ENCODE measurements at regions not wholly inside any gene's neighbourhood (a gene's known extent, or its start where the extent isn't known, plus 50 kb on each side); places are given as distances from the start of the nearest gene placed in this dataset.
"Not testable (repeated sequence)": the region's sequence is repeated elsewhere in the genome, so short reads cannot be mapped to it uniquely, and the experiment has no call there.

DNA sequence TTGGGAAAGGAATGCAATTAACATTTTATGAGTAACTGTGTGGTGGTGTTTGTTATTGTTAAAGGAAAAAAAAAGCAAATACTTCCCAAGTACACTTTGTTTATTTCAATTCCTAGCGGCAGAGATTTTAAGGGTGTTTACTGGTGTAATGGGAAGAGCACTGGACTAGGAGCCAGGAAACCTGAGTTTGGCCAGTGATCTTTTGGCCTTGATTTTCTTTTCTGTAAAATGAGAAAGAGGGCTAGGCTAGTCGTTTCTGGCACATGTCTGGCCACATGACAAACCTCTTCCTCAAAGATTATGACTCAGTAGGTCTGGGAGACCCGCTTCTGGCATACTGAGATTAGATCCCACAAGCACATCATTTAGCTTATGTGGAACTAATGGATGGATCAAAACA, 428.1 kb upstream of the NOX3 start:
- no peak for DNase-seq

- no peak for DNase-seq
These were observed 427.7 kb upstream of the NOX3 start for GRCh38 chr6:155883334-155883731.

DNA sequence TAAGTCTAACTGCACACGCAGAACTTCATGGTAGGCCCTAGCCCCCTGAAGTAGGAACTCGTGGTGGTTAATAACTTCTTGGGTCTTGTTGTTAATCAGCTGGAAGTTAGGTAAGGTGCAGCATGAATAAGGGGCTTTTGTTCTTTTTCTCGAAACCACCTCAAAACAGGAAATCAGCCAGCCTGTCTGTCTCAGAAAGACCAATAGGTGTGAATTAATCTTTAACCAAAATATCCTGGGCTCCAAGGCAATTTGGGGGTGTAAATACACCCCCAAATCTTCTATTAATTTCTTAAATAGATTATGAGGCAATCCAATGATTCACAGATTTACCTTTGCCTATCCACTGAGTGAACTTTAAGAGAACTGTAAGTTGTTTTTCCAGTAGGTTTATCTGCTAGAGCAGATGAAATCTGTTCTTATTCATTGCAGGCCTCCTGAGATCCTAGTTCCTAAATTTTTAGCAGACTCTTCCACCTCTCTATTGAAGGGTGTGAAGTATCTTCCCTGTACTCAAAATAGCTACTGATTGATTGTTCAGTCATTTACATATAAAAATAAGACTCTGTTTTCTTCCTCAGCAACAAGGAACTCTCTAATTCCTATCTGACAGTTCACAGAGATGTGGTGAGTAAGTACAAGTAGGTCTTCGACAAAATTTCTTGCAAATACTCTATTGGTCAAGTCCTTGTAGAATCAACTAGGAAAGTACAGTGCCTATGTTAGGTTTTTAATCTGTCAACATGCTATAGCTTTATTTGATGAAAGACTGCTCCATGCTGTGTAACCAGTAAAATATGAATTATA, 427.1 kb upstream of the NOX3 start:
- no peak for DNase-seq

DNA sequence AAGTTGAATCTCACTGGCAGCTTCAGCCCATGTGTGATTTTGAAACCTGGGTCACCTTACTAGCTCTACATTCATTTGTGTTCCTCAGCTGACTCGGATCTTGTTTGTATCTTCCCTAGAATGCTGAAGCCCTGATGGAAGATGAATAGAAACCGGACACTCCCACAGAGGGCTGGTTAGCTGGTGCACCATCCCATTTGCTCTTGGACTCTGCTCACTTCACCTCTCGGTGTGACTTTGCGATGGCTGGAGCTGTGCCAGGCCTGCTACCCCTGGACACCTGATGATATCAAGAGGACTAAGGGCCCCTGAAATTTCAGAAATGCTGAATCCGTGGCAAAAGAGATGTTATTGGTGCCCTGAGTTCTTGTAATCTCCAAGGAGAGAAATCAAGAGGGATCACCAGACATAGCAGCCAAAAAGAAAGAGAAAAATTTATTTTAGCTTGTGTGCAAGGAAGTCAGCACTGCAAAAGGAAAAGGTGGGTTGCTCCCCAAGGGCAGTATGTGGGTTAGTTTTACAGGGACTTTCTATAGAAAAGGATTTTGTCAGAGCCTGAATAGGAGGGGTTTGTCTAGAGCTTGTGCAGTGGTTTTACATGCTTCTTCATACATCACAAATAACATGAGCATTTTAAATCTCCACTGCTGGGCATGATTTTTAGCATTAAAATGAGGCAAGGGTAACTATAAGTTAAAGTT, 426.3 kb upstream of the NOX3 start:
- DNase-seq = no peak

GRCh38 chr6:155880900-155881299, 425.3 kb upstream of the NOX3 start:
- DNase-seq = no peak

DNA sequence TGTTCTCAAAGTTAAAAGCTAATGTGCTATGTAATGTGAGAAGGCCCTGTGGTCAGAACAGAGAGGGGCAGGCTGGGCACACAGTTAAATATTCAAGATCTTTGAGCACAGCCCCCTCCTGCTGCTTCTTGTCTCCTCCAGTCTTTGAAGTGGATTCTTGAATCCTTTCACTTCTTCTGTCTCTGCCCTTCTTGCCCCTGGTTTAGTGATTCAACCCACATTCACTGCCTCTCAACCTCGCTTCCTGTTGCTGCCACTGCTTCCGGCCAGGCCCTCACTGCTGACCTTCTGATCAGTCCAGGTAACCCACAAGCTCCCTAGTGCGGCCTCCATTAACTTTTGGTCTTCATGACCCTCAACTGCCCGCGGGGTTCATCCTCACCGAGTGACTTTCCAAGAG, 417.3 kb upstream of the NOX3 start:
- DNase-seq = no peak

DNA sequence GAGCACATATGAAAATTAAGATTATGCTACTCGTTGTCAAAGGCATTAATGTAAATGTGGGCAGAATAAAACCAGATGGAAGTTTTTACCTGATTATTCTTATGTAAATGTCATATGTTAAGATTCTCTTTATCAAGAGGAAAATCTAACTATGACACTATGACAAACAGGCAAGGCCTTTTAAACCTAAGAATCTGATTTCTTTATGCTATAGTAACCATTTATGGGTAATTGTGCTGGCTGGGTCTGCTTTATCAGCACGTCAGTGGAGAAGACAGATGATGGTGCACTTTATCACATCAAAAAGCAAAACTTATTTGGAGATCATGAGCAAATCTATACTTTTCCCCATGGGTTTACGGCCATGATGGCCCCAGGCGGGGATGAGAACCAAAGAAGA, 412.0 kb upstream of the NOX3 start:
- no peak for DNase-seq

- not testable (repeated sequence) for DNase-seq
These were observed 411.2 kb upstream of the NOX3 start for GRCh38 chr6:155866676-155867390.

DNA sequence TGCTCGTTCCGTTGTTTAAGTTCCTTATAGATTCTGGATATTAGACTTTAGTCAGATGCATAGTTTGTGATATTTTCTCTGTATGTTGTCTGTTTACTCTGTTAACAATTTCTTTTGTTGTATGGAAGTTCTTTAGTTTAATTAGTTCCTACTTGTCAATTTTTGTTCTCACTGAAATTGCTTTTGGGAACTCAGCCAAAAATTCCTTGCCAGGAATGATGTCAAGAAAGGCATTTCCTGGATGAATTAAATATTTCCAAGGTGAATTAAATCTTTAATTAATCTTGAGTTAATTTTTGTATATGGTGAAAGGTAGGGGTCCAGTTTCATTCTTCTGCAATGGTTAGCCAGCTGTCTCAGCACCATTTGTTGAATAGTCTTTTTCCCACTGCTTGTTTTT, 406.2 kb upstream of the NOX3 start:
- DNase-seq = no peak

- DNase-seq = not testable (repeated sequence)
These were observed 403.3 kb upstream of the NOX3 start for GRCh38 chr6:155858906-155859305.

GRCh38 chr6:155854787-155855186, 399.1 kb upstream of the NOX3 start:
- DNase-seq = no peak

DNA sequence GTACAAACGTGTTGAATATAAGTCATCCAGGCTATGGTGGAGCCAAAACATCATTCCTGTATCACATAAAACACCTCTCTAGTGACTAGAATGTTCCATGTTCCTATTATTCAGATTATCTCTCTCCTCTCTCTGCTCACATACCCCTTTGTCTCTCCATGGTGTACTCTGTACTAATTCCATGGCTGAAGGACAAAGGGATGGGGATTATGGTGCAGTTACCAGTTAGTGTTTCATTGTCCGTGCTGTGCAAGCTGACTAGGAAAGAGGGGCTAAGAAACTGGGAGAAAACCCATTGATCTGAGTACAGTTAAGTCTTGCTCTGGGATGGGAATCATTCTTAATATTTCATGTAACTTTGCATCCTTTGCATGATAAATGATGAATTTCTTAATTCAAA, 397.4 kb upstream of the NOX3 start:
- no peak for DNase-seq

DNA sequence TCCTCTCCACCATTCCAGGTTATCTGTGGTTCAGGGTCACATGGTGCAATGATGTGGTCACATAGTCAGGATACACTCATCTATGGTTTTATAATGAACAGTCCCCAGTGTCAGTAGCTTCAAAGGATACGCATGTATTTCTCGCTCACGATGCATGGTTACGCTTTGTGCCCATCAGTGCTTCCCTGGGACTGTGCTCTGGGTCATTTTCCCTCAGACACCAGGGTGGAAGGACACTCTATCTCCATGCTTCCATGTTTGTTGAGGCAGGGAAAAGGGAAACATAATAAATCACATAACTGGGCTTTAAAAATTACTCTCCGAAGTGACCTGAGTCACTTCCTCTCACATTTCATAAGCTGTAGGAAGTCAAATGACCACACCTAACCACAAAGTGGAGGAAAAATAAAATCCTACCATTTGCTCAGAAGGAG, 394.8 kb upstream of the NOX3 start:
- DNase-seq = no peak

GRCh38 chr6:155847711-155848110, 392.1 kb upstream of the NOX3 start:
- DNase-seq = no peak

GRCh38 chr6:155837474-155837873, 381.8 kb upstream of the NOX3 start:
- DNase-seq = no peak

GRCh38 chr6:155832596-155832995, 377.0 kb upstream of the NOX3 start:
- no peak for DNase-seq

DNA sequence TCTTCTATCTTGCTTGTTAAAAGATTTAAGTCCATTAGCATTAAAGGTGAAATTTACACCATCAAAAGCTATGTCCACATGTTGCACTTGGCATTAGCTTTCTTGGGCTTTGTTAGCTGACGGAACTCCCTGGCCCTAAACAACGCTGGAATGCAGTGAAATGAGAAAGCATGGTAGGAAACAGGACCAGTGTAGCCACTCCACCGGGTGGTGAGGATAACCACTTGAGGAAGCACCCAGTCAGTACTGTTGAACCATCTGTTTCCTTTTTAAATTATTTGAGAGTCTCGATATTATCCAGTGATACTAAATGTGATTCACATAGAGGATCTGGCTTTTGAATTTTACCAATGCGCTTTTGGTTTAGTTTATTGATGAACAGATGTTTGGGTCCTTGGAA, 374.9 kb upstream of the NOX3 start:
- DNase-seq = no peak

GRCh38 chr6:155829646-155830045, 374.0 kb upstream of the NOX3 start:
- DNase-seq = no peak

DNA sequence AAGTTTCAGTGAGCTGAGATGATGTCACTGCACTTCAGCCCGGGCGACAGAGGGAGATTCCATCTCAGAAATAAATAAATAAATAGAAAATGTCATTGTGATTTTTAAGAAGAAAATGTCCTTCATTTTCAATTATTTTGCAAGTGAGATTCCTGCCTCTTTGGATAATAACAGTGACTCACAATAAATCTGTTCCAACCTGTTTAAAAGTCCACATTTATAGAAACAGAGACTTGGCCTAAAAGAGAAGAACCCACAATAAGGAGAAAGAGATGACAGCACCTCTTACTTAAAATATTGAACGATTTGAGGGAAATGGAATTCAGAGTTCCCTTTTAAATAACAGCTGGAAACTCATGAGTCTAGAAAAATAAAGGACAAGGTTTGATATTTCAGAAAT, 373.4 kb upstream of the NOX3 start:
- no peak for DNase-seq

DNA sequence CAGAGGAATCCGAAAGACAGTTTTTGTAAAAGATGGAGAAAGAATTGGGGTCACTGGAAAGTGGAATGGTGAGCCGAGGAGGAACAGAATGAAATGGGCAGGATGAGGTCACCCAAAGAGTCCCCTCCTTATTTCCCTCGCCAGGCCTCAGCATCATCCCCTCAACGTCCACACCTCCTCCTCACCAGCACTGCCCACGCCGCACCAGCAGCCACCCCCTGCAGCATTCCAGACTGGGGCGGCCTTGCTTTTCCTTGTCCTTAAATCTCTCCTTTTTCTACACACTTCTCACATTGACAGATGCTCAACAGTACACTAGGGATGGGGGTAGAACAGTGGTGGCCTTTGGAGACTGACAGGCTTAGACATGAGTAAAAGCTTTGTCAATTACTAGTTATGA, 363.1 kb upstream of the NOX3 start:
- DNase-seq = no peak

GRCh38 chr6:155813548-155813947, 357.9 kb upstream of the NOX3 start:
- no peak for DNase-seq

GRCh38 chr6:155807243-155807642, 351.6 kb upstream of the NOX3 start:
- no peak for DNase-seq

DNA sequence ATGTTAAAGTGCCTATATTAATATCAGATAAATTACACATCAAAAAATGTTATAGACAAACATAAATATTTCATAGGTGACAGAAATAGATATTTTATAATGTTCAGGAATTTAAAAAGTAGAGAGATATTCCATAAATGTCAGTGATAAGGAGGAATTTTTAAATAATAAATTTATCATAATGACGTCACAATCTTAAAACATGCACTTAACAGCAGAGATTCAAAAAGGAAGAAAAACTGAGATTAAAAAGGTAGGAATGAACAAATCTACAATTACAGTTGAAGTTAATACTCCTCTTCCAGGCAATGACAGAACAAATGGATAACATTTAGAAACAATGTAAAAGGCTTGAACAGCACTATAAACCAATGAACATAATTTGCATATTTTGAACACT, 345.4 kb upstream of the NOX3 start:
- DNase-seq = no peak

DNA sequence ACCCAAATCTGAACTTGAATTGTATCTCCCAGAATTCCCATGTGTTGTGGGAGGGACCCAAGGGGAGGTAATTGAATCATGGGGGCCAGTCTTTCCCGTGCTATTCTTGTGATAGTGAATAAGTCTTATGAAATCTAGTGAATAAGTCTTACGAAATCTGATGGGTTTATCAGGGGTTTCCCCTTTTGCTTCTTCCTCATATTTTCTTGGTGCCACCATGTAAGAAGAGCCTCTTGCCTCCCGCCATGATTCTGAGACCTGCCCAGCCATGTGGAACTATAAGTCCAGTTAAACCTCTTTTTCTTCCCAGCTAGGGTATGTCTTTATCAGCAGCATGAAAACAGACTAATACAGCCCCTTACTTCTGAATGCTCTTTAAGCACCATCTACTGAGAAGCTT, 343.2 kb upstream of the NOX3 start:
- not testable (repeated sequence) for DNase-seq

Data from NCI-H2171 (cell line).